Heart left ventricle (tissue), 13 donors: ENCODE measurements at regions not wholly inside any gene's neighbourhood (a gene's known extent, or its start where the extent isn't known, plus 50 kb on each side); places are given as distances from the start of the nearest gene placed in this dataset.

Experiments used
- POLR2A ChIP-seq, 2 donors: fragments of 450-650 bp; IDR thresholded peaks; one replicate each; pipeline ENCODE4 v1.6.1; 2017; ENCODE audit warnings: antibody characterized with exemption in 2 of 2, mild to moderate bottlenecking in 2 of 2, moderate library complexity in 2 of 2
- TF ChIP-seq, protein P1 (sequence below), 12 donors: fragments of 200-600 bp; sonication (generic) in 4 of 12; IDR thresholded peaks; one replicate each; pipeline versions ENCODE4 v1.5.0 to v1.8.0; 2018 to 2022; ENCODE audit warnings: antibody characterized with exemption in 12 of 12, mild to moderate bottlenecking in 5 of 12
- donor health status: ischemic (EF 13 %, LVEDD 7.1; RV severe dilation, severe dysfunction).
- donor health status: DM: no; HTN: yes; CAD: no.
- donor health status: DM: no; HTN: no; CAD: no.
- donor health status: ischemic (EF 25% LVEDD 6.9; RV normal size, moderate dysfunction).
- donor health status: ischemic (EF 25% LVEDD 5.7; RV mildly dilated, moderate dysfunction).
- donor health status: ischemic (EF 35%, LVEDD 5.7; RV mildly dilated, moderate dysfunction).
- donor health status: nonischemic (EF 11% LVEDD 7.7; RV severe dilation, severe dysfunction).
- donor health status: DM: yes; HTN: yes; CAD: no.
- donor health status: PGD.
- donor health status: ischemic (EF 29% LVEDD 5.4; RV normal size, mild dysfunction).
- donor health status: nonischemic (EF 23%, LVEDD 6.1; RV moderate dilation, normal function).

- no peak for TF ChIP-seq POLR2A (IDR thresholded peaks at IDR 0.05)
- TF ChIP-seq, protein P1, sequence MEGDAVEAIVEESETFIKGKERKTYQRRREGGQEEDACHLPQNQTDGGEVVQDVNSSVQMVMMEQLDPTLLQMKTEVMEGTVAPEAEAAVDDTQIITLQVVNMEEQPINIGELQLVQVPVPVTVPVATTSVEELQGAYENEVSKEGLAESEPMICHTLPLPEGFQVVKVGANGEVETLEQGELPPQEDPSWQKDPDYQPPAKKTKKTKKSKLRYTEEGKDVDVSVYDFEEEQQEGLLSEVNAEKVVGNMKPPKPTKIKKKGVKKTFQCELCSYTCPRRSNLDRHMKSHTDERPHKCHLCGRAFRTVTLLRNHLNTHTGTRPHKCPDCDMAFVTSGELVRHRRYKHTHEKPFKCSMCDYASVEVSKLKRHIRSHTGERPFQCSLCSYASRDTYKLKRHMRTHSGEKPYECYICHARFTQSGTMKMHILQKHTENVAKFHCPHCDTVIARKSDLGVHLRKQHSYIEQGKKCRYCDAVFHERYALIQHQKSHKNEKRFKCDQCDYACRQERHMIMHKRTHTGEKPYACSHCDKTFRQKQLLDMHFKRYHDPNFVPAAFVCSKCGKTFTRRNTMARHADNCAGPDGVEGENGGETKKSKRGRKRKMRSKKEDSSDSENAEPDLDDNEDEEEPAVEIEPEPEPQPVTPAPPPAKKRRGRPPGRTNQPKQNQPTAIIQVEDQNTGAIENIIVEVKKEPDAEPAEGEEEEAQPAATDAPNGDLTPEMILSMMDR (IDR thresholded peaks at IDR 0.05) = no peak
Observed at GRCh38 chr3:46141813-46142212, 66.3 kb downstream of the CCR1 start.
